Duodenal mucosa (tissue), 2 donors: ENCODE measurements at regions not wholly inside any gene's neighbourhood (a gene's known extent, or its start where the extent isn't known, plus 50 kb on each side); places are given as distances from the start of the nearest gene placed in this dataset.

ENCODE experiments used
- H3K27ac ChIP-seq: one replicate; pipeline ENCODE4 v1.7.0; 2013; ENCODE audit warnings: low read depth, low read length
- H3K27me3 ChIP-seq, 2 donors: one replicate each; pipeline ENCODE4 v1.7.0; 2013; ENCODE audit warnings: low read length in 2 of 2, control low read depth in 1 of 2; ENCODE audit not compliant: insufficient read depth in 2 of 2, control insufficient read depth in 1 of 2
- H3K36me3 ChIP-seq, 2 donors: one replicate each; pipeline ENCODE4 v1.7.0; 2013; ENCODE audit warnings: low read length in 2 of 2, control low read depth in 1 of 2; ENCODE audit not compliant: insufficient read depth in 2 of 2, control insufficient read depth in 1 of 2
- H3K4me1 ChIP-seq, 2 donors: one replicate each; pipeline ENCODE4 v1.7.0; 2013; ENCODE audit warnings: low read length in 2 of 2, control low read depth in 1 of 2; ENCODE audit not compliant: insufficient read depth in 2 of 2, control insufficient read depth in 1 of 2
- H3K4me3 ChIP-seq, 2 donors: one replicate each; pipeline ENCODE4 v1.7.0; 2013; ENCODE audit warnings: low read length in 2 of 2, low read depth in 1 of 2
- H3K9ac ChIP-seq, 2 donors: one replicate each; pipeline ENCODE4 v1.7.0; 2013; ENCODE audit warnings: low read length in 2 of 2, low read depth in 1 of 2
- H3K9me3 ChIP-seq, 2 donors: one replicate each; pipeline ENCODE4 v1.7.0; 2013; ENCODE audit warnings: low read length in 2 of 2, control low read depth in 1 of 2; ENCODE audit not compliant: control insufficient read depth in 1 of 2

- Histone ChIP-seq H3K4me3 (no peak overlapping the region), H3K9me3 (no peaks in the 10 kb centered on the region), H3K27me3 (peaks cover 5 to 11% of the 10 kb centered on the region in 2 donors), H3K36me3 (no peaks in the 10 kb centered on the region), H3K27ac (no peak overlapping the region), H3K4me1 (no peaks in the 10 kb centered on the region), H3K9ac (no peak overlapping the region)
Observed at GRCh38 chr13:108500711-108501110, 128.7 kb upstream of the MYO16 start.

GRCh38 chr13:108508263-108508662 is 121.1 kb upstream of the MYO16 start:
- Histone ChIP-seq H3K9me3 (no peaks in the 10 kb centered on the region), H3K4me1 (no peaks in the 10 kb centered on the region), H3K4me3 (no peak overlapping the region), H3K27me3 (no peaks in the 10 kb centered on the region), H3K9ac (no peak overlapping the region), H3K27ac (no peak overlapping the region), H3K36me3 (no peaks in the 10 kb centered on the region)

DNA sequence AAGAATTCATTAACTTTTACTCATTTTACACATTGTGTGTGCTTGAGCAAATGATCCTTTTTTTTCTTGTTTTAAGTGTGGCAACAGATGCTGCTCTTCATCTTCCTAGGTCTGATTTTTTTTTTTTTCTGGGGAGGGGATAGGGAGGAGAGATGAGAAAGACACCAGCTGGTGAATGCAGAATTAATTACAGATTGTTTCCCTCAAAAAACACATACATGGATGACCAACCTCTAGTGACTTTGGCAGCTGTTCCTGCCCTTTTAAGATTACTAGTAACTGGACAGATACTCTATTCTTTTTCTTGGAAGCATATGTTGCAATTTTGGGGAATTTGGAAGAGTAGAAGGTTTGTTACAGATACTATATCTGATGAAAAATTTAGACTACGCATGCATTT is 103.6 kb upstream of the MYO16 start:
- no peaks in the 10 kb centered on the region for H3K9me3 ChIP-seq
- H3K36me3 ChIP-seq = no peaks in the 10 kb centered on the region
- H3K9ac ChIP-seq = no peak overlapping the region
- no peaks in the 10 kb centered on the region for H3K27me3 ChIP-seq
- no peak overlapping the region for H3K4me3 ChIP-seq
- H3K4me1 ChIP-seq = no peaks in the 10 kb centered on the region
- H3K27ac ChIP-seq = no peak overlapping the region

DNA sequence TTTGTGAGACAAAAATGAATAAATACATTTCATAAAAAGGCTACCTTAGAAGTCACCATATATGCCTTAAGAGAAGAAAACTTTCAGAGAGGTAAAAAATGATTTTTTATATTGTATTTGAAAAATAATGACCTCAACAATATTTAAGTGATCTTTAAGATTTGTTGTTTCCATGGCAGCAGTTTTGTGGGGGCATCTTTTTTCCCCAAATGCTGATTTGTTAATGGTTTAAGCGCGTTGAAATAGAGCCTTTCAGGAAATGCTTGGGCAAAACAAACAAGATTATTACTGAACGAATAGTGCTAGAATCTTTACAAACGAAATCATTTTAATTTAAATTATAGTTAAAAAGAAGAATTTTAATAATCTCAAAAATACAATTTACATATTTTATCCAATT is 103.1 kb upstream of the MYO16 start:
- no peaks in the 10 kb centered on the region for H3K27me3 ChIP-seq
- no peak overlapping the region for H3K9ac ChIP-seq
- H3K4me1 ChIP-seq = no peaks in the 10 kb centered on the region
- no peak overlapping the region for H3K4me3 ChIP-seq
- H3K9me3 ChIP-seq = no peaks in the 10 kb centered on the region
- no peaks in the 10 kb centered on the region for H3K36me3 ChIP-seq
- H3K27ac ChIP-seq = no peak overlapping the region

GRCh38 chr13:108527844-108528243 is 101.6 kb upstream of the MYO16 start:
- Histone ChIP-seq H3K36me3 (no peaks in the 10 kb centered on the region), H3K27ac (no peak overlapping the region), H3K27me3 (no peaks in the 10 kb centered on the region), H3K4me1 (no peaks in the 10 kb centered on the region), H3K9ac (no peak overlapping the region), H3K9me3 (no peaks in the 10 kb centered on the region), H3K4me3 (no peak overlapping the region)

DNA sequence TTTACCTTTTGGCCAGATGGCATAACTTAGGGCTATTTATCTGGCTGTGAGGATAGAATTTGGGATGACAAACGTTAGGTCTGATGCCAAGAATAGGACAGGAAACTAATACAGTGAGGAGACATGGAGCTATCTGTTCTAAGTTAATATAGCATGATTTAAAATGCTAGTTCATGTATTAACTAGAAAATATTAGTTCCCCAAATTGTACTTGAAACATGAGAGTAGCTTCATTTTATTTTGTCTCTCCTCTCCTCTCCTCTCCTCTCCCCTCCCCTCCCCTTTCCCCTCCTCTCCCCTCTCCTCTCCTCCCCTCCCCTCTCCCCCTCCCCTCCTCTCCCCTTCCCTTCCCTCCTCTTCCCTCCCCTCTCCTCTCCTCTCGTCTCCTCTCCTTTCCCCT is 101.1 kb upstream of the MYO16 start:
- Histone ChIP-seq H3K27me3 (no peaks in the 10 kb centered on the region), H3K4me3 (no peak overlapping the region), H3K9me3 (no peaks in the 10 kb centered on the region), H3K9ac (no peak overlapping the region), H3K27ac (no peak overlapping the region), H3K36me3 (no peaks in the 10 kb centered on the region), H3K4me1 (no peaks in the 10 kb centered on the region)

GRCh38 chr13:108533842-108534241 is 95.6 kb upstream of the MYO16 start:
- H3K4me1 ChIP-seq = no peaks in the 10 kb centered on the region

DNA sequence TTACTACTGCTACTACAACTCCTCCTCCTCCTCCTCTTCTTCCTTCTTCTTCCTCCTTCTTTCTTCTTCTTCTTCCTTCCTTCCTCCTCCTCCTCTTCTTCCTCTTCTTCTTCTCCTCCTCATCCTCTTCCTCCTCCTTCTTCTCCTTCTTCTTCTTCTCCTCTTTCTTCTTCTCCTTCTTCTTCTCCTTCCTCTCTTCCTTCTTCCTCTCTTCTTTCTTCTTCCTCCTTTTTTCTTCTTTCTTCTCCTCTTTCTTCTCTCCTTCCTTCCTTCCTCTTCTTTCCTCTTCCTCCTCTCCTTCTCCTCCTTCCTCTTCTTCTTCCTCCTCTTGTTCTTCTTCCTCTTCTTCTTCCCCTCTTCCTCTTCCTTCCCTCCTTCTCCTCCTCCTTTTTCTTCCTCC is 94.7 kb upstream of the MYO16 start:
- no peaks in the 10 kb centered on the region for H3K4me1 ChIP-seq
- H3K9ac ChIP-seq = no peak overlapping the region
- no peak overlapping the region for H3K4me3 ChIP-seq
- no peaks in the 10 kb centered on the region for H3K36me3 ChIP-seq
- no peak overlapping the region for H3K27ac ChIP-seq
- no peaks in the 10 kb centered on the region for H3K27me3 ChIP-seq
- H3K9me3 ChIP-seq = no peaks in the 10 kb centered on the region

More at GRCh38 chr13:108533842-108534241, 95.6 kb upstream of the MYO16 start:
- Histone ChIP-seq H3K9me3 (no peaks in the 10 kb centered on the region), H3K27ac (no peak overlapping the region), H3K36me3 (no peaks in the 10 kb centered on the region), H3K27me3 (no peaks in the 10 kb centered on the region), H3K4me3 (no peak overlapping the region), H3K9ac (no peak overlapping the region)

DNA sequence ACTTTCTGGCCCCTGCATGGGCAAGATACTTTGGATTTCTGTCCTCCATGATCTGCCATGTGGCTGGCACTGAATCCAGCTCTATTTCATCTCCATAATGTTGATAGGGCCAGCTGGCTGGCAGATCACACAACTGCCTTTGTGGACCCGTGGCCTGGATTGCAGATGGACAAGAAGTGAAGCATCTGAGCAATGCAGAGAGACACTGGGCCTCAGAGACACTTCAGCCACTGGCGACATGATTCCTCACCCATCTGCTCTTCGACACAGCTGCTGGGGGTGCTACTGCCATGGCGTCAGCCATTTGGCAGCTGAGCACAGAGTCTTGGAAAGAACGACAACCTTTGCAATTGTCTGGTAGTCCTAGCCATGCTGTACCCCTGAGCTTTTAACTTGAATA is 79.5 kb upstream of the MYO16 start:
- no peak overlapping the region for H3K9ac ChIP-seq
- H3K4me3 ChIP-seq = no peak overlapping the region
- H3K27ac ChIP-seq = no peak overlapping the region
- no peaks in the 10 kb centered on the region for H3K4me1 ChIP-seq
- no peaks in the 10 kb centered on the region for H3K9me3 ChIP-seq
- H3K36me3 ChIP-seq = no peaks in the 10 kb centered on the region
- no peaks in the 10 kb centered on the region for H3K27me3 ChIP-seq

- H3K4me3 ChIP-seq = no peak overlapping the region
- no peaks in the 10 kb centered on the region for H3K36me3 ChIP-seq
- no peaks in the 10 kb centered on the region for H3K9me3 ChIP-seq
- H3K9ac ChIP-seq = no peak overlapping the region
- H3K27me3 ChIP-seq = no peaks in the 10 kb centered on the region
- no peaks in the 10 kb centered on the region for H3K4me1 ChIP-seq
- no peak overlapping the region for H3K27ac ChIP-seq
Observed at GRCh38 chr13:108551674-108552073, 77.7 kb upstream of the MYO16 start.

DNA sequence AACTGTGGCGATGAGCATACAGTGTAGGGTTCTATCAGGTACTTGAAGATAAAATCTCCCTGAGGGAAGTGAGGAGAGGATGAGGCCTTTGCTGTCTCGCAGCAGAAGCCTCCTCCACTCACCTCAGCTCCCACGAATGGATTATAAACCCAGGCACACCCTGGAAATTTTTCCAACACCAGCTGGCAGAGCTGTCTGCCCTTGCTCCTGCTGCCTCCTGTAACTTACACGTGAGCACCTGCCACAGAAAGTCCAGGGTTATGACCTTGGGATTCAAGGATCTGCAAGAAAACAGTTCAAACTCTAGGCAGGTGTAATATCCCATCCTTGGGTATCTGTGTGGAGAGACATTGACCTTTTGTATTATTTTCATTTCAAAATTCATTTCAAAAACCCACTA is 70.9 kb upstream of the MYO16 start:
- no peaks in the 10 kb centered on the region for H3K4me1 ChIP-seq
- H3K27ac ChIP-seq = no peak overlapping the region

More for the DNA sequence above, 70.9 kb upstream of the MYO16 start:
- Histone ChIP-seq H3K36me3 (no peaks in the 10 kb centered on the region), H3K9ac (no peak overlapping the region), H3K27me3 (no peaks in the 10 kb centered on the region), H3K4me3 (no peak overlapping the region), H3K9me3 (peaks cover 0 to 2% of the 10 kb centered on the region in 2 donors)
